GM23248 (cell line): ENCODE measurements at regions not wholly inside any gene's neighbourhood (a gene's known extent, or its start where the extent isn't known, plus 50 kb on each side); places are given as distances from the start of the nearest gene placed in this dataset.
"Not testable (repeated sequence)": the region's sequence is repeated elsewhere in the genome, so short reads cannot be mapped to it uniquely, and the experiment has no call there.

Experiments
- DNase-seq: peaks from one replicate; pipeline ENCODE4 v3.0.0-alpha.2; 2015
- H2AFZ ChIP-seq: fragments of 200-600 bp; sonication (generic); 2 replicates; pipeline ENCODE4 v1.6.1; 2016; ENCODE audit warnings: antibody characterized with exemption
- H3F3A ChIP-seq: fragments of 200-600 bp; sonication (generic); 2 replicates; pipeline ENCODE4 v1.6.1; 2016; ENCODE audit warnings: mild to moderate bottlenecking, antibody characterized with exemption, mixed run types; ENCODE audit not compliant: insufficient read depth
- H3K27ac ChIP-seq: fragments of 200-600 bp; sonication (generic); 2 replicates; pipeline ENCODE4 v1.5.1; 2016; ENCODE audit warnings: mild to moderate bottlenecking
- H3K27me3 ChIP-seq: fragments of 200-600 bp; sonication (generic); replicated peaks from 2 replicates; pipeline ENCODE4 v1.6.1; 2016; ENCODE audit warnings: mild to moderate bottlenecking; ENCODE audit not compliant: insufficient read depth
- H3K36me3 ChIP-seq: fragments of 200-600 bp; sonication (generic); 2 replicates; pipeline ENCODE4 v1.6.1; 2016; ENCODE audit warnings: low read depth, mild to moderate bottlenecking
- H3K4me1 ChIP-seq: fragments of 200-600 bp; sonication (generic); 2 replicates; pipeline ENCODE4 v1.6.1; 2016; ENCODE audit warnings: mild to moderate bottlenecking; ENCODE audit not compliant: insufficient read depth
- H3K4me2 ChIP-seq: fragments of 200-600 bp; sonication (generic); one replicate; pipeline ENCODE4 v1.6.1; 2016; ENCODE audit warnings: mild to moderate bottlenecking; ENCODE audit not compliant: unreplicated experiment
- H3K4me3 ChIP-seq: fragments of 200-600 bp; sonication (generic); 2 replicates; pipeline ENCODE4 v1.5.1; 2016; ENCODE audit warnings: mild to moderate bottlenecking
- H3K79me2 ChIP-seq: fragments of 200-600 bp; sonication (generic); 2 replicates; pipeline ENCODE4 v1.6.1; 2016; ENCODE audit warnings: mild to moderate bottlenecking; ENCODE audit not compliant: insufficient read depth
- H3K9ac ChIP-seq: fragments of 200-600 bp; sonication (generic); 2 replicates; pipeline ENCODE4 v1.6.1; 2016; ENCODE audit warnings: mild to moderate bottlenecking
- H3K9me2 ChIP-seq: fragments of 200-600 bp; sonication (generic); 2 replicates; pipeline ENCODE4 v1.6.1; 2016; ENCODE audit warnings: mixed run types, mild to moderate bottlenecking, moderate library complexity; ENCODE audit not compliant: insufficient read depth
- H3K9me3 ChIP-seq: fragments of 200-600 bp; sonication (generic); one replicate; pipeline ENCODE4 v1.6.1; 2017; ENCODE audit warnings: low read depth
- H4K20me1 ChIP-seq: fragments of 200-600 bp; sonication (generic); 2 replicates; pipeline ENCODE4 v1.6.0; 2016; ENCODE audit not compliant: insufficient read depth
- EZH2 ChIP-seq: fragments of 200-600 bp; sonication (generic); IDR thresholded peaks from 2 replicates; pipeline ENCODE4 v1.6.1; 2018; ENCODE audit warnings: antibody characterized with exemption, mild to moderate bottlenecking; ENCODE audit not compliant: insufficient read depth, poor library complexity, severe bottlenecking
- EZH2phosphoT487 ChIP-seq: fragments of 200-600 bp; sonication (generic); IDR thresholded peaks from 2 replicates; pipeline ENCODE4 v1.6.1; 2018; ENCODE audit warnings: antibody characterized with exemption, moderate library complexity, mild to moderate bottlenecking, low read depth; ENCODE audit not compliant: insufficient read depth
- WGBS, 2 experiments: methylation state at CpG; one replicate each; pipeline ENCODE4 v1.1.6; 2015 to 2017; ENCODE audit warnings: low lambda C conversion rate in 2 of 2, low coverage in 1 of 2; ENCODE audit errors: missing lambda C conversion rate in 2 of 2; 5-methylcytosine and 5-hydroxymethylcytosine counted together
- in situ Hi-C: fragments of 300-500 bp; cut with MboI; formaldehyde crosslinking; loops from 2 replicates; pipeline ENCODE4 v1.15.0; 2020

DNA sequence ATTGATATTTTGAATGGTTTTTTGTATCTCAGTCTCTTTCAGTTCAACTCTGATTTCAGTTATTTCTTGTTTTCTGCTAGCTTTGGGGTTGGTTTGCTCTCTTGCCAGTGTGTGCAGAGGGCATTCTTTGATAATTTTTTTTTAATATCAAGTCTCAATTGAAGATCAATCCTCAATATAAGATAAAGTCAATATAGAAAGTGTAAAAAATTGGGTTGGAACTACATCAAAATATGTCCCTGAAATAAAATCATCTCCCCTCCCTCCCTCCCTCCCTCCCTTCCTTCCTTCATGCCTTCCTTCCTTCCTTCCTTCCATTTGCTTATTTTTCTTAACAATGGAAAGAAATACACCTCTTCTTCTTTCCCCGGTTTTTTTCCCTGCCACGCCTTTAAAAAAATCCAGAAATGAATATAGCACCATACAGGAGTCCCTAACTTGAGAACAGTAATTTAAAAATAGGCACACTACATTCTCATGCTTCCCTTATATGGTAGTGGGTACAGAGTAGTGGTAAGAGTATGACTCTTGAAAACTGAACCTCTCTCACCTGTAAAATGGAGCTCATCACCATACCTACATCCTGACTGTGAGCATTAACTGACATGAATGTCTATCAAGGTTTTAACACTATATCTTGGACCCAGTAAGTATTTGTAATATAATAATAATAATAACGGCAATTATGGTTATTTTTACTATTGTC, 221.9 kb downstream of the GIPC2 start:
- in situ Hi-C loops = no loop called here

DNA sequence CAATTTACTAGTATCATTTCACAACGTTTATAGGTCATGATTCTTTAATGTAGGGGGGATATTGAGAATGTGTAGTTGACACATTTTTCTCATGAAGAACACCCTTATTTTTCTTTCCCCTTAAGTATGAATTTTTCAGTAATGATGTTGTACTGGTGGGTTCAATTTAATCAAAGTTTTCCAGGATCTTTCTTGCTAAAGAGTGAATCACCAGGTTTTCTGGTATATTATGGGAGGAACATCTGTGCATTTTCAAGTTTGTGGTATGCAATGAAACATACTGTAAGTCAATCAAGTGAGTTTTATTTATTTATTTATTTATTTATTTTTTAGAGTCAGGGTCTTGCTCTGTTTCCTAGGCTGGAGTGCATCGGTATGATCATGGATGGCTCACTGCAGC, 221.2 kb upstream of the PTGFR start:
- WGBS, 2 experiments = 89 to 91% methylated on average over 2 of the region's 2 CpGs

More for the DNA sequence above, 221.9 kb downstream of the GIPC2 start:
- DNase-seq = no peak
- H3K79me2 ChIP-seq = no peaks in the 10 kb centered on the region
- H4K20me1 ChIP-seq = no peaks in the 10 kb centered on the region
- no peaks in the 10 kb centered on the region for H3K4me1 ChIP-seq
- H3K9me2 ChIP-seq = no peaks in the 10 kb centered on the region
- WGBS, 2 experiments = 77 to 84% methylated on average over 3 of the region's 3 CpGs
- H2AFZ ChIP-seq = no peak overlapping the region
- H3K9ac ChIP-seq = no peak overlapping the region
- H3K27ac ChIP-seq = no peak overlapping the region
- TF ChIP-seq EZH2phosphoT487 = no peak
- no peak for TF ChIP-seq EZH2
- H3K27me3 ChIP-seq = no peaks in the 10 kb centered on the region
- H3K4me3 ChIP-seq = no peak overlapping the region
- H3K4me2 ChIP-seq = no peak overlapping the region
- H3K9me3 ChIP-seq = no peaks in the 10 kb centered on the region
- no peaks in the 10 kb centered on the region for H3K36me3 ChIP-seq
- no peaks in the 10 kb centered on the region for H3F3A ChIP-seq

DNA sequence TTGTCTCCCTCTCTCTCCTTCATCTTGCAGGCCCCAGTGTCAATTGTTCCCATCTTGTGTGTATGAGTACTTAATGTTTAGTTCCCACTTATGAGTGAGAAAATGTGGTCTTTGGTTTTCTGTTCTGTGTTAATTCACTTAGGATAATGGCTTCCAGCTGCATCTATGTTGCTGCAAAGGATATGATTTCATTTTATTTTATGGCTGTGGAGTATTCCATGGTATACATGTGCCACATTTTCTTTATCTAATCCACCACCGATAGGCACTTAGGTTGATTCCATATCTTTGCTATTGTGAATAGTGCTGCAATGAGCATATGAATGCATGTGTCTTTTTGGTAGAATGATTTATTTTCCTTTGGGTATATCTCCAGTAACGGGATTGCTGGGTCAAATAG, 219.4 kb upstream of the PTGFR start:
- H3K27ac ChIP-seq, H3K4me2 ChIP-seq, H3K36me3 ChIP-seq, DNase-seq, H3K9ac ChIP-seq, H3K27me3 ChIP-seq, H2AFZ ChIP-seq, H3F3A ChIP-seq, H4K20me1 ChIP-seq, H3K4me3 ChIP-seq, in situ Hi-C loops, H3K79me2 ChIP-seq, H3K9me2 ChIP-seq, H3K9me3 ChIP-seq: not testable (repeated sequence)
- 83 to 84% methylated on average over 2 of the region's 2 CpGs for WGBS, 2 experiments
- peaks cover 16% of the 10 kb centered on the region for H3K4me1 ChIP-seq

More for the DNA sequence above, 221.2 kb upstream of the PTGFR start:
- in situ Hi-C loops = no loop called here
- H3K9me2 ChIP-seq = no peaks in the 10 kb centered on the region
- H3K4me1 ChIP-seq = no peaks in the 10 kb centered on the region; the same call in 1 of the 2 replicates
- no peak overlapping the region for H3K4me2 ChIP-seq
- no peak overlapping the region for H3K9ac ChIP-seq
- no peaks in the 10 kb centered on the region for H3K36me3 ChIP-seq
- no peak overlapping the region for H3K27ac ChIP-seq
- no peaks in the 10 kb centered on the region for H4K20me1 ChIP-seq
- DNase-seq = no peak
- H3K9me3 ChIP-seq = no peaks in the 10 kb centered on the region
- no peak overlapping the region for H3K4me3 ChIP-seq
- H3F3A ChIP-seq = no peaks in the 10 kb centered on the region
- TF ChIP-seq EZH2 (no peak), EZH2phosphoT487 (no peak)
- no peak overlapping the region for H2AFZ ChIP-seq
- H3K27me3 ChIP-seq = no peaks in the 10 kb centered on the region
- H3K79me2 ChIP-seq = no peaks in the 10 kb centered on the region

DNA sequence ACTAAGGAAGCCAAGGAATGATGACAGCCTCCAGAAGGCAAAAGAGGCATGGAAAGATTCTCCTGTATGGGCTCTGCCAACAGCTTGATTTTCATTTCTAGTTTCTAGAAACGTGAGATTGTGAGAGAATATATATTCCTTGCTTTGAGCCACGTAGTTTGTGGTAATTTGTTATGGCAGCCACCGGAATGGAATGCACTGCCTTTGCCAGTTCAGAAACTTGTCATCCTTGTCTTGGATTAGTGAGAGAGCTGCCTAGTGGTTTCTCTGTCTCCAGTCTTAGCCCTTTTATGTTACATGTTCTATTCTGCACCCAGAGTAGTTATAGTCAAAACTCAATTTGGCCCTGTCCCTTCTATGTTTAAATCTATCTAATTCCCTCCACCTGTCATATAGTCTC, 216.0 kb upstream of the PTGFR start:
- H3K9me2 ChIP-seq = no peaks in the 10 kb centered on the region
- H3K4me1 ChIP-seq = peaks cover 47% of the 10 kb centered on the region
- H2AFZ ChIP-seq = no peak overlapping the region
- in situ Hi-C loops = no loop called here
- no peak overlapping the region for H3K4me3 ChIP-seq
- H3F3A ChIP-seq = peaks cover 22% of the 10 kb centered on the region
- 67 to 75% methylated on average over 3 of the region's 3 CpGs for WGBS, 2 experiments
- peak overlapping the region; percentile 23; the same call in 1 of the 2 replicates for H3K27ac ChIP-seq
- H3K4me2 ChIP-seq = peak overlapping the region; percentile 35
- no peaks in the 10 kb centered on the region for H3K79me2 ChIP-seq
- TF ChIP-seq EZH2 (no peak), EZH2phosphoT487 (no peak)
- H3K9ac ChIP-seq = no peak overlapping the region
- DNase-seq = peak; percentile 68
- no peaks in the 10 kb centered on the region for H4K20me1 ChIP-seq
- H3K36me3 ChIP-seq = no peaks in the 10 kb centered on the region
- H3K27me3 ChIP-seq = no peaks in the 10 kb centered on the region
- H3K9me3 ChIP-seq = no peaks in the 10 kb centered on the region

DNA sequence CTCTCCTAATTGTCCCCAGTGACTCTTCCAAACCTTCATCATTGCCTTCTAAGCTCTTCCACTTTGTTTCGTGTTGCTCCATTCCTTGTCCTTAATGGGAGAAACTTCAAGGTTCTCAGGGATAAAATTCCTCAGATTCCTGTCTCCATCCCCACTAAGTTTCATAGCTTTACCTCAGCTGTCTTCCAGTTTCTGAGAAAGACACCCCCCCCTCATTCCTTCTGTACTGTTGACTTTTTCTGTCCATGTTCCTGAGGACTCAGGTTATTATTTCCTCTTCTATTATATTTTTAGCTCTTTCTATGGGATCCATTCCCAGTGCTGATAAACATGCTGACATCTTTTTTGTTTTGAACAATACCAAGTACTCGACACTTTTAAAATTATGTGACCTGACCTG, 215.3 kb upstream of the PTGFR start:
- H3K79me2 ChIP-seq = no peaks in the 10 kb centered on the region
- no peak overlapping the region for H2AFZ ChIP-seq
- TF ChIP-seq EZH2phosphoT487 (no peak), EZH2 (no peak)
- H3F3A ChIP-seq = peaks cover 27% of the 10 kb centered on the region
- H3K27ac ChIP-seq = no peak overlapping the region
- no peaks in the 10 kb centered on the region for H4K20me1 ChIP-seq
- H3K9ac ChIP-seq = no peak overlapping the region
- peaks cover 53% of the 10 kb centered on the region for H3K4me1 ChIP-seq
- H3K27me3 ChIP-seq = no peaks in the 10 kb centered on the region
- H3K4me3 ChIP-seq = no peak overlapping the region
- in situ Hi-C loops = no loop called here
- no peaks in the 10 kb centered on the region for H3K9me3 ChIP-seq
- H3K9me2 ChIP-seq = no peaks in the 10 kb centered on the region
- no peaks in the 10 kb centered on the region for H3K36me3 ChIP-seq
- DNase-seq = no peak
- WGBS, 2 experiments = 88 to 90% methylated on average over 2 of the region's 2 CpGs
- H3K4me2 ChIP-seq = peak overlapping the region; percentile 35
